HG02588 (cell line): ENCODE measurements at regions not wholly inside any gene's neighbourhood (a gene's known extent, or its start where the extent isn't known, plus 50 kb on each side); places are given as distances from the start of the nearest gene placed in this dataset.
A peak's percentile ranks its signal among the peaks of the same experiment; 100 is the strongest.
"Not testable (repeated sequence)": the region's sequence is repeated elsewhere in the genome, so short reads cannot be mapped to it uniquely, and the experiment has no call there.

Experiments
- ATAC-seq: cut with Tn5 transposase; IDR thresholded peaks from one replicate; pipeline ENCODE4 v1.9.1; 2021; ENCODE audit warnings: mild to moderate bottlenecking, moderate library complexity; ENCODE audit not compliant: unreplicated experiment

- ATAC-seq: no peak
Observed at GRCh38 chr10:64374346-64374745, 853.1 kb downstream of the REEP3 start.

GRCh38 chr10:64376167-64376566 lies 855.0 kb downstream of the REEP3 start:
- ATAC-seq: no peak

GRCh38 chr10:64379898-64380297 lies 858.7 kb downstream of the REEP3 start:
- no peak for ATAC-seq

- ATAC-seq: no peak
Observed at GRCh38 chr10:64385355-64385754, 864.2 kb downstream of the REEP3 start.

- ATAC-seq: no peak
Observed at GRCh38 chr10:64394744-64395143, 873.5 kb downstream of the REEP3 start.

GRCh38 chr10:64396105-64396708 lies 875.0 kb downstream of the REEP3 start:
- no peak for ATAC-seq

- ATAC-seq: no peak
Observed at GRCh38 chr10:64397125-64397524, 875.9 kb downstream of the REEP3 start.

GRCh38 chr10:64408391-64409183 lies 887.4 kb downstream of the REEP3 start:
- no peak for ATAC-seq

- no peak for ATAC-seq
Observed at GRCh38 chr10:64409349-64409748, 888.1 kb downstream of the REEP3 start.

- no peak for ATAC-seq
Observed at GRCh38 chr10:64416011-64416410, 894.8 kb downstream of the REEP3 start.

GRCh38 chr10:64419461-64419860 lies 898.3 kb downstream of the REEP3 start:
- ATAC-seq: no peak

GRCh38 chr10:64426745-64427144 lies 905.5 kb downstream of the REEP3 start:
- no peak for ATAC-seq

GRCh38 chr10:64430690-64431323 lies 909.6 kb downstream of the REEP3 start:
- peak; percentile 49 for ATAC-seq

- not testable (repeated sequence) for ATAC-seq
Observed at GRCh38 chr10:64441872-64442271, 920.7 kb downstream of the REEP3 start.

- ATAC-seq: no peak
Observed at GRCh38 chr10:64444163-64444562, 923.0 kb downstream of the REEP3 start.

- ATAC-seq: no peak
Observed at GRCh38 chr10:64444564-64444963, 923.4 kb downstream of the REEP3 start.

- no peak for ATAC-seq
Observed at GRCh38 chr10:64449603-64450002, 928.4 kb downstream of the REEP3 start.

GRCh38 chr10:64450312-64450711 lies 929.1 kb downstream of the REEP3 start:
- no peak for ATAC-seq

- no peak for ATAC-seq
Observed at GRCh38 chr10:64454962-64455361, 933.8 kb downstream of the REEP3 start.

- ATAC-seq: no peak
Observed at GRCh38 chr10:64458306-64458705, 937.1 kb downstream of the REEP3 start.

- ATAC-seq: no peak
Observed at GRCh38 chr10:64463406-64463805, 942.2 kb downstream of the REEP3 start.

- no peak for ATAC-seq
Observed at GRCh38 chr10:64465653-64466052, 944.5 kb downstream of the REEP3 start.
